WTC11 (cell line): ENCODE measurements at regions not wholly inside any gene's neighbourhood (a gene's known extent, or its start where the extent isn't known, plus 50 kb on each side); places are given as distances from the start of the nearest gene placed in this dataset.

Experiments
- ATF1 ChIP-seq: sonication (generic); formaldehyde crosslinking; IDR thresholded peaks from 2 replicates; pipeline ENCODE4 v1.8.1; 2023; ENCODE audit warnings: mild to moderate bottlenecking, moderate library complexity, missing genetic modification reagents
- CREM ChIP-seq: sonication (generic); formaldehyde crosslinking; IDR thresholded peaks from 2 replicates; pipeline ENCODE4 v1.8.1; 2022; ENCODE audit warnings: mild to moderate bottlenecking, missing genetic modification reagents, moderate library complexity
- CTCF ChIP-seq: fragments of 200-600 bp; IDR thresholded peaks from 2 replicates; pipeline ENCODE4 v1.8.0; 2022; ENCODE audit warnings: antibody characterized with exemption
- ELF4 ChIP-seq: sonication (generic); formaldehyde crosslinking; IDR thresholded peaks from 2 replicates; pipeline ENCODE4 v1.8.1; 2022; ENCODE audit warnings: low read depth, mild to moderate bottlenecking, moderate library complexity, missing genetic modification reagents
- FOXJ3 ChIP-seq: sonication (generic); formaldehyde crosslinking; IDR thresholded peaks from 2 replicates; pipeline ENCODE4 v1.9.0; 2021; ENCODE audit warnings: missing genetic modification reagents, mild to moderate bottlenecking, borderline replicate concordance
- SP1 ChIP-seq: sonication (generic); formaldehyde crosslinking; conservative IDR thresholded peaks from 2 replicates; pipeline ENCODE4 v1.8.1; 2022; ENCODE audit warnings: missing genetic modification reagents
- TEAD1 ChIP-seq: sonication (generic); formaldehyde crosslinking; IDR thresholded peaks from 2 replicates; pipeline ENCODE4 v1.8.0; 2022; ENCODE audit warnings: mild to moderate bottlenecking, missing genetic modification reagents
- USF2 ChIP-seq: sonication (generic); formaldehyde crosslinking; IDR thresholded peaks from 2 replicates; pipeline ENCODE4 v1.8.1; 2023; ENCODE audit warnings: mild to moderate bottlenecking, missing genetic modification reagents, moderate library complexity
- ZNF121 ChIP-seq: sonication (generic); formaldehyde crosslinking; IDR thresholded peaks from 2 replicates; pipeline ENCODE4 v1.8.0; 2023; ENCODE audit warnings: missing genetic modification reagents

GRCh38 chr3:32623532-32623931, 52.9 kb upstream of the DYNC1LI1 start:
- no peak for TF ChIP-seq ATF1 (CRISPR knock-in tag)
- no peak for TF ChIP-seq TEAD1 (CRISPR knock-in tag)
- no peak for TF ChIP-seq CTCF
- TF ChIP-seq ELF4 (CRISPR knock-in tag) = no peak
- TF ChIP-seq CREM (CRISPR knock-in tag) = no peak
- no peak for TF ChIP-seq FOXJ3 (CRISPR knock-in tag)
- no peak for TF ChIP-seq SP1 (CRISPR knock-in tag)
- no peak for TF ChIP-seq USF2 (CRISPR knock-in tag)
- TF ChIP-seq ZNF121 (CRISPR knock-in tag) = no peak
